CD4-positive, alpha-beta T cell (primary cell): ENCODE measurements at regions not wholly inside any gene's neighbourhood (a gene's known extent, or its start where the extent isn't known, plus 50 kb on each side); places are given as distances from the start of the nearest gene placed in this dataset.

Source experiments
- ATAC-seq: fragments of 200-7000 bp; cut with Tn5 transposase; one replicate; pipeline ENCODE4 v1.10.0; 2022; ENCODE audit warnings: mild to moderate bottlenecking; ENCODE audit not compliant: poor library complexity
- CTCF ChIA-PET: fragments of 350-600 bp; sonication (Branson Sonifier 250); formaldehyde crosslinking; loops from one replicate; lab custom pipeline; 2021; ENCODE audit warnings: antibody characterized with exemption, inconsistent platforms; lab: Charles Lee
- POLR2A ChIA-PET: fragments of 350-600 bp; sonication (Branson Sonifier 250); formaldehyde crosslinking; loops from one replicate; lab custom pipeline; 2021; ENCODE audit warnings: antibody characterized with exemption, inconsistent platforms; lab: Charles Lee
- DNase-seq, 14 experiments: peaks; one replicate each; pipeline ENCODE4 v3.0.0-alpha.2; 2013 to 2020; ENCODE audit warnings: mixed read lengths in 2 of 14
- H3K27ac ChIP-seq, 2 donors: one replicate each; pipeline versions ENCODE4 v1.5.1 to v1.7.0; 2013; ENCODE audit warnings: low read length in 2 of 2, low read depth in 1 of 2, mild to moderate bottlenecking in 1 of 2
- H3K27me3 ChIP-seq, 2 experiments: 1 replicate in 1 of 2; 2 replicates in 1 of 2; pipeline versions ENCODE4 v1.6.1 to v1.7.0; 2013; ENCODE audit warnings: low read length in 2 of 2, control low read depth in 1 of 2, mild to moderate bottlenecking in 1 of 2, moderate library complexity in 1 of 2; ENCODE audit not compliant: insufficient read depth in 2 of 2, control insufficient read depth in 1 of 2
- H3K36me3 ChIP-seq: one replicate; pipeline ENCODE4 v1.6.1; 2013; ENCODE audit warnings: low read length, control low read depth; ENCODE audit not compliant: insufficient read depth
- H3K4me1 ChIP-seq: one replicate; pipeline ENCODE4 v1.6.1; 2013; ENCODE audit warnings: low read length, control low read depth; ENCODE audit not compliant: insufficient read depth
- H3K4me3 ChIP-seq: one replicate; pipeline ENCODE4 v1.5.1; 2013; ENCODE audit warnings: mild to moderate bottlenecking, low read length, moderate library complexity
- H3K9me3 ChIP-seq, 2 experiments: 1 replicate in 1 of 2; 2 replicates in 1 of 2; pipeline versions ENCODE4 v1.6.1 to v1.7.0; 2013; ENCODE audit warnings: low read length in 2 of 2, mild to moderate bottlenecking in 2 of 2, control low read depth in 1 of 2, moderate library complexity in 1 of 2; ENCODE audit not compliant: control insufficient read depth in 1 of 2, insufficient read depth in 1 of 2
- H3K27ac Mint-ChIP-seq: one replicate; pipeline ENCODE4 v1.8.0; 2020; ENCODE audit warnings: mixed read lengths
- H3K27me3 Mint-ChIP-seq: one replicate; pipeline ENCODE4 v1.8.0; 2021; ENCODE audit warnings: mixed read lengths
- H3K36me3 Mint-ChIP-seq: one replicate; pipeline ENCODE4 v1.8.0; 2021; ENCODE audit warnings: low read depth, mixed read lengths
- H3K4me1 Mint-ChIP-seq: one replicate; pipeline ENCODE4 v1.8.0; 2021; ENCODE audit warnings: low read depth, mixed read lengths
- H3K4me3 Mint-ChIP-seq: one replicate; pipeline ENCODE4 v1.8.0; 2020; ENCODE audit warnings: mild to moderate bottlenecking, mixed read lengths
- H3K9me3 Mint-ChIP-seq: one replicate; pipeline ENCODE4 v1.8.0; 2020; ENCODE audit warnings: mixed read lengths
- intact Hi-C, 2 experiments: fragments of 100-400 bp; cut with DNase I in 1 of 2; cut with micrococcal nuclease in 1 of 2; formaldehyde crosslinking; loops; one replicate each; pipeline versions ENCODE4 v1.15.1 to v1.9.0; 2023 to 2025; cut with DNase I, micrococcal nuclease
- TF ChIP-seq, protein P1 (sequence below): fragments of 200-600 bp; IDR thresholded peaks from one replicate; pipeline ENCODE4 v1.8.0; 2022; ENCODE audit warnings: antibody characterized with exemption, mild to moderate bottlenecking

DNA sequence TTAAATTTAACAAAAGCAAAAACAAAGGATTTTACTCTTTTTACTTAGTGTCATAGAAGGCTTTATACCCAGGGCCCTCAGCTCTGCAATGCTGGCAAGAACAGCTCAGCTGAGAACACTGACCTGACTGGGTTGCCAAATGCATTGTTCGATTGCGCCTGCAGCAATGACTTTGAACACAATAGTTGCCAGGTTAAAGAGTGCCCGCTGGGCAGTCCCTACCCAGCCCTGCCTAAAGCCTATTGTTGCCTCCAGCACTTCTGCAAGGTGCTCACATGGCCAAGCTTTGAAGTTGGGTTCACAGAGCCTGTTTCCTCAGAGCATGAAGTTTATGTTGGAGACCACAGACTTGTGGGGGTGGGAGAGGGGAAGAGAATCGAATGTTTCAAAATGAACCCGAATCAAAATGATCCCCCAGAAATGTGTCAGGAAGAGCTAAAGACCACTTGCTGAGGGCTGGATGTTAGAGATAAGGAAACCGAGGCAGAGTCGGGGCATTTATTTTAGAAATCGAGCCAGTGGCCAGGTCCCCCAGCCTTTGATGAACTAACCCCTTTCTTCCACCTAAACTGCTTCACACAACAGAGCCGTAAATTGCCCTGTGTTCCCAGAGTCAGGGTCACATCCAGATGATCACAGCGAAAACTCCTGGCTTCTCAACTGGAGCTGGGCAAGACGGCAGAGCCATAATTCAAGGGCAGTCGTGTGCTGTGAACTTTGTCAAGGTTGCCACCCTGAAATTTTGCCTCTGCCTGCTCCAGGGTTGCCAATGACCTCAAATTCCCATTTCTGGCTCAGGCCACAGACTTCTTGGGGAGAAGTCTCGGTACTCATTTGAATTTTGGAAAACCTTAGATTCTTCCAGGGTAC, 55.0 kb downstream of the FOXA2 start:
- intact Hi-C loops = no loop called here
- POLR2A ChIA-PET = no interaction called here
- Histone ChIP-seq H3K27ac (no peak overlapping the region), H3K36me3 (no peaks in the 10 kb centered on the region), H3K27me3 (no peaks in the 10 kb centered on the region), H3K9me3 (peaks cover 0 to 5% of the 10 kb centered on the region in 2 experiments), H3K4me3 (no peak overlapping the region), H3K4me1 (no peaks in the 10 kb centered on the region)
- no peak for ATAC-seq
- no peaks in the 10 kb centered on the region for H3K36me3 Mint-ChIP-seq
- DNase-seq = no peak
- H3K4me1 Mint-ChIP-seq = no peaks in the 10 kb centered on the region
- CTCF ChIA-PET = no interaction called here
- H3K9me3 Mint-ChIP-seq = no peaks in the 10 kb centered on the region
- H3K27me3 Mint-ChIP-seq = peaks cover 5% of the 10 kb centered on the region
- no peak overlapping the region for H3K27ac Mint-ChIP-seq
- TF ChIP-seq, protein P1, sequence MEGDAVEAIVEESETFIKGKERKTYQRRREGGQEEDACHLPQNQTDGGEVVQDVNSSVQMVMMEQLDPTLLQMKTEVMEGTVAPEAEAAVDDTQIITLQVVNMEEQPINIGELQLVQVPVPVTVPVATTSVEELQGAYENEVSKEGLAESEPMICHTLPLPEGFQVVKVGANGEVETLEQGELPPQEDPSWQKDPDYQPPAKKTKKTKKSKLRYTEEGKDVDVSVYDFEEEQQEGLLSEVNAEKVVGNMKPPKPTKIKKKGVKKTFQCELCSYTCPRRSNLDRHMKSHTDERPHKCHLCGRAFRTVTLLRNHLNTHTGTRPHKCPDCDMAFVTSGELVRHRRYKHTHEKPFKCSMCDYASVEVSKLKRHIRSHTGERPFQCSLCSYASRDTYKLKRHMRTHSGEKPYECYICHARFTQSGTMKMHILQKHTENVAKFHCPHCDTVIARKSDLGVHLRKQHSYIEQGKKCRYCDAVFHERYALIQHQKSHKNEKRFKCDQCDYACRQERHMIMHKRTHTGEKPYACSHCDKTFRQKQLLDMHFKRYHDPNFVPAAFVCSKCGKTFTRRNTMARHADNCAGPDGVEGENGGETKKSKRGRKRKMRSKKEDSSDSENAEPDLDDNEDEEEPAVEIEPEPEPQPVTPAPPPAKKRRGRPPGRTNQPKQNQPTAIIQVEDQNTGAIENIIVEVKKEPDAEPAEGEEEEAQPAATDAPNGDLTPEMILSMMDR = no peak
- H3K4me3 Mint-ChIP-seq = no peak overlapping the region

- intact Hi-C loops = no loop called here
- TF ChIP-seq, protein P1 = no peak
Measured at GRCh38 chr20:22526512-22527012, 57.8 kb downstream of the FOXA2 start.

GRCh38 chr20:22525821-22526220, 58.6 kb downstream of the FOXA2 start:
- Mint-ChIP-seq H3K27me3 (peaks cover 5% of the 10 kb centered on the region), H3K4me1 (no peaks in the 10 kb centered on the region), H3K36me3 (no peaks in the 10 kb centered on the region), H3K9me3 (no peaks in the 10 kb centered on the region), H3K27ac (no peak overlapping the region), H3K4me3 (no peak overlapping the region)
- no peak for DNase-seq
- Histone ChIP-seq H3K27me3 (no peaks in the 10 kb centered on the region), H3K36me3 (no peaks in the 10 kb centered on the region), H3K27ac (no peak overlapping the region), H3K4me1 (no peaks in the 10 kb centered on the region), H3K4me3 (no peak overlapping the region), H3K9me3 (peaks cover 0 to 6% of the 10 kb centered on the region in 2 experiments)
- TF ChIP-seq, protein P1 = no peak
- POLR2A ChIA-PET = no interaction called here
- intact Hi-C loops = no loop called here
- CTCF ChIA-PET = no interaction called here
- no peak for ATAC-seq

More at GRCh38 chr20:22526512-22527012, 57.8 kb downstream of the FOXA2 start:
- no peak for ATAC-seq
- Mint-ChIP-seq H3K36me3 (no peaks in the 10 kb centered on the region), H3K27ac (no peak overlapping the region), H3K4me3 (no peak overlapping the region), H3K4me1 (no peaks in the 10 kb centered on the region), H3K9me3 (no peaks in the 10 kb centered on the region), H3K27me3 (peaks cover 5% of the 10 kb centered on the region)
- Histone ChIP-seq H3K27ac (no peak overlapping the region), H3K27me3 (no peaks in the 10 kb centered on the region), H3K36me3 (no peaks in the 10 kb centered on the region), H3K9me3 (peaks cover 0 to 6% of the 10 kb centered on the region in 2 experiments), H3K4me1 (no peaks in the 10 kb centered on the region), H3K4me3 (no peak overlapping the region)
- DNase-seq = no peak
- ChIA-PET POLR2A (no interaction called here), CTCF (no interaction called here)
